ENCODE measurements at regions not wholly inside any gene's neighbourhood (a gene's known extent, or its start where the extent isn't known, plus 50 kb on each side); places are given as distances from the start of the nearest gene placed in this dataset.

DNA sequence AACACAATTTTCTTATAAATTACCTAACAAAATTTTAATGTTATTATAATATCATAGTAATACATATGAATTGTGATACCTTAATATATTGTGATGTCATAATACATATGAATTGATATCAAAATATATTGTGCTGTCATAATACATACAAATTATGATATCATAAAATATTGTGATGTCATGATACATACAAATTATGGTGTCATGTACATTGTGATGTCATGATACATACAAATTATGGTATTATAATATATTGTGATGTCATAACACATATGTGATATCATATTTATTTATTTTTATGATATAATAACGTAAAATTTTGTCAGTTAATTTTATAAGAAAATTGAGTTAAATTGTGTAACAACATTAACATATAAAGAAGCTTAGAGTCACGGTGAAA, 1927.2 kb downstream of the TP53TG3F start:
- Histone ChIP-seq H3K9me3 (ENCODE audit: control insufficient read depth, insufficient read depth, low read depth, low read length) (peaks cover 52% of the 10 kb centered on the region; the same call in 1 of the 2 replicates), H3K9ac (ENCODE audit: low read length) (no peak overlapping the region), H3K27ac (ENCODE audit: low read depth, low read length) (no peak overlapping the region), H3K27me3 (ENCODE audit: control insufficient read depth, insufficient read depth, low read length) (no peaks in the 10 kb centered on the region), H3K36me3 (ENCODE audit: control insufficient read depth, insufficient read depth, low read length) (no peaks in the 10 kb centered on the region), H3K4me3 (ENCODE audit: low read depth, low read length) (no peak overlapping the region), H3K4me1 (ENCODE audit: control insufficient read depth, insufficient read depth, low read length) (no peaks in the 10 kb centered on the region)

GRCh38 chr16:35391328-35391727, 1931.9 kb downstream of the TP53TG3F start:
- no peaks in the 10 kb centered on the region for H3K27me3 ChIP-seq (ENCODE audit: control insufficient read depth, insufficient read depth, low read length)
- no peaks in the 10 kb centered on the region for H3K4me1 ChIP-seq (ENCODE audit: control insufficient read depth, insufficient read depth, low read length)
- H3K9me3 ChIP-seq (ENCODE audit: control insufficient read depth, insufficient read depth, low read depth, low read length): peaks cover 70% of the 10 kb centered on the region; the same call in 1 of the 2 replicates
- H3K27ac ChIP-seq (ENCODE audit: low read depth, low read length): no peak overlapping the region
- H3K9ac ChIP-seq (ENCODE audit: low read length): no peak overlapping the region
- H3K36me3 ChIP-seq (ENCODE audit: control insufficient read depth, insufficient read depth, low read length): no peaks in the 10 kb centered on the region
- no peak overlapping the region for H3K4me3 ChIP-seq (ENCODE audit: low read depth, low read length)

- Histone ChIP-seq H3K4me1 (ENCODE audit: control insufficient read depth, insufficient read depth, low read length) (no peaks in the 10 kb centered on the region), H3K9me3 (ENCODE audit: control insufficient read depth, insufficient read depth, low read depth, low read length) (peaks cover 90% of the 10 kb centered on the region; the same call in 1 of the 2 replicates), H3K27me3 (ENCODE audit: control insufficient read depth, insufficient read depth, low read length) (no peaks in the 10 kb centered on the region), H3K36me3 (ENCODE audit: control insufficient read depth, insufficient read depth, low read length) (no peaks in the 10 kb centered on the region), H3K27ac (ENCODE audit: low read depth, low read length) (no peak overlapping the region), H3K9ac (ENCODE audit: low read length) (no peak overlapping the region), H3K4me3 (ENCODE audit: low read depth, low read length) (no peak overlapping the region)
Measured at GRCh38 chr16:35398180-35398579, 1938.8 kb downstream of the TP53TG3F start.

DNA sequence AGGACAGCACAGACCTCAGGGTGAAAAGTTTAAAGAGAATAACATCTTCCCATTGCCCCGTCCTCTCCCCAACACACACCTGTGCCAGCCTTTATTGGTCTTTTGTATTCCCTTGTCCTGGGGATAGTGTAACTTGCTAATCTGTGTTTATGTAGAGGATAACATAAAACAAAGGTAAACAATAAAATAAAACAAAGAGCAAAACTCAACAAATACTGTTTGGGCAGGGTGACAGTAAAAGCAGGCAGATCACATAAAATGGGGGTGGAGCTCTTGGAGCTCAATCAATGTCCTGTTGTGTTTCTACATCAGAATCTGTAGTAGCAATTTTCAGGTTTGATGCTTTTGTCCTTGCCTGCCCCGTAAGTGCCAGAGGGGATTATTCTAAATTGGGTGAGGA, 1939.7 kb downstream of the TP53TG3F start:
- Histone ChIP-seq H3K27me3 (ENCODE audit: control insufficient read depth, insufficient read depth, low read length) (no peaks in the 10 kb centered on the region), H3K4me3 (ENCODE audit: low read depth, low read length) (no peak overlapping the region), H3K9ac (ENCODE audit: low read length) (no peak overlapping the region), H3K36me3 (ENCODE audit: control insufficient read depth, insufficient read depth, low read length) (no peaks in the 10 kb centered on the region), H3K4me1 (ENCODE audit: control insufficient read depth, insufficient read depth, low read length) (no peaks in the 10 kb centered on the region), H3K9me3 (ENCODE audit: control insufficient read depth, insufficient read depth, low read depth, low read length) (peaks cover 86% of the 10 kb centered on the region; the same call in 1 of the 2 replicates), H3K27ac (ENCODE audit: low read depth, low read length) (no peak overlapping the region)

DNA sequence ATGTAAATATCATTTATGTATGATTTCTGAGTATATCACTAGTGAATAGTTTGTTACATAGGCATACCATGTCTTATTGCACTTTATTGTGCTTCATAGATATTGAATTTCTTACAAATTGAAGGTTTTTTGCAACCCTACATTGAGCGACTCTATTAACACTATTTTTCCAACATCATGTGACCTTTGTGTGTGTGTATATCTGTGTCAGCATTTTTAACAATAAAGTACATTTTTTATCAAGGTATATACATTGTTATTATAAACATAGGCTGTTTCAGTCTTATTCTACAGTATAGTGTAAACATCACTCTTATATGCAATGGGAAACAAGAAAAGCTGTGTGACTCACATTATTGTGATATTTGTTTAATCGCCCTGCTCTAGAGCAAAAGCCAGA, 1944.9 kb downstream of the TP53TG3F start:
- Histone ChIP-seq H3K4me1 (ENCODE audit: control insufficient read depth, insufficient read depth, low read length) (no peaks in the 10 kb centered on the region), H3K9ac (ENCODE audit: low read length) (no peak overlapping the region), H3K36me3 (ENCODE audit: control insufficient read depth, insufficient read depth, low read length) (no peaks in the 10 kb centered on the region), H3K4me3 (ENCODE audit: low read depth, low read length) (no peak overlapping the region), H3K27me3 (ENCODE audit: control insufficient read depth, insufficient read depth, low read length) (no peaks in the 10 kb centered on the region; the same call in 1 of the 2 replicates), H3K9me3 (ENCODE audit: control insufficient read depth, insufficient read depth, low read depth, low read length) (peaks cover 73% of the 10 kb centered on the region; the same call in 1 of the 2 replicates), H3K27ac (ENCODE audit: low read depth, low read length) (no peak overlapping the region)

GRCh38 chr16:35405526-35405925, 1946.1 kb downstream of the TP53TG3F start:
- H3K9ac ChIP-seq (ENCODE audit: low read length): no peak overlapping the region
- no peak overlapping the region for H3K27ac ChIP-seq (ENCODE audit: low read depth, low read length)
- H3K27me3 ChIP-seq (ENCODE audit: control insufficient read depth, insufficient read depth, low read length): no peaks in the 10 kb centered on the region; the same call in 1 of the 2 replicates
- no peaks in the 10 kb centered on the region for H3K36me3 ChIP-seq (ENCODE audit: control insufficient read depth, insufficient read depth, low read length)
- H3K9me3 ChIP-seq (ENCODE audit: control insufficient read depth, insufficient read depth, low read depth, low read length): peaks cover 69% of the 10 kb centered on the region; the same call in 1 of the 2 replicates
- no peaks in the 10 kb centered on the region for H3K4me1 ChIP-seq (ENCODE audit: control insufficient read depth, insufficient read depth, low read length)
- H3K4me3 ChIP-seq (ENCODE audit: low read depth, low read length): no peak overlapping the region

DNA sequence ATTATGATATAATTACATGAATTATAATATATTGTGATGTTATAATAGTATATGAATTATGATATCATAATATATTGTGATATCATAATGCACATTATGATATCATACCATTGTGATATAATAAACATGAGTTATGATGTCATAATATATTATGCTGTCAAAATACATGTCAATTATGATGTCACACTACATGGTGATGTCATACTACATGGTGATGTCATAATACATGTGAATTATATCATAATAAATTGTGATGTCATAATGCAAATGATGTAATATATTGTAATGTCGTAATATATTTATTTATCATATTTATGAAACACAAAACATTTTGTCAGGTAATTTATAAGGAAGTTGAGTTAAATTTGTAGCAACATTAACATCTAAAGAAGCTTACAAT, 1950.1 kb downstream of the TP53TG3F start:
- no peak overlapping the region for H3K9ac ChIP-seq (ENCODE audit: low read length)
- no peak overlapping the region for H3K27ac ChIP-seq (ENCODE audit: low read depth, low read length)
- no peaks in the 10 kb centered on the region for H3K4me1 ChIP-seq (ENCODE audit: control insufficient read depth, insufficient read depth, low read length)
- no peaks in the 10 kb centered on the region for H3K36me3 ChIP-seq (ENCODE audit: control insufficient read depth, insufficient read depth, low read length)
- H3K9me3 ChIP-seq (ENCODE audit: control insufficient read depth, insufficient read depth, low read depth, low read length): peaks cover 54% of the 10 kb centered on the region; the same call in 1 of the 2 replicates
- no peaks in the 10 kb centered on the region; the same call in 1 of the 2 replicates for H3K27me3 ChIP-seq (ENCODE audit: control insufficient read depth, insufficient read depth, low read length)
- H3K4me3 ChIP-seq (ENCODE audit: low read depth, low read length): no peak overlapping the region

- Histone ChIP-seq H3K9me3 (ENCODE audit: control insufficient read depth, insufficient read depth, low read depth, low read length) (peaks cover 59% of the 10 kb centered on the region; the same call in 1 of the 2 replicates), H3K4me3 (ENCODE audit: low read depth, low read length) (no peak overlapping the region), H3K27me3 (ENCODE audit: control insufficient read depth, insufficient read depth, low read length) (no peaks in the 10 kb centered on the region; the same call in 1 of the 2 replicates), H3K36me3 (ENCODE audit: control insufficient read depth, insufficient read depth, low read length) (no peaks in the 10 kb centered on the region), H3K27ac (ENCODE audit: low read depth, low read length) (no peak overlapping the region), H3K9ac (ENCODE audit: low read length) (no peak overlapping the region), H3K4me1 (ENCODE audit: control insufficient read depth, insufficient read depth, low read length) (no peaks in the 10 kb centered on the region)
Measured at GRCh38 chr16:35410438-35410837, 1951.0 kb downstream of the TP53TG3F start.

DNA sequence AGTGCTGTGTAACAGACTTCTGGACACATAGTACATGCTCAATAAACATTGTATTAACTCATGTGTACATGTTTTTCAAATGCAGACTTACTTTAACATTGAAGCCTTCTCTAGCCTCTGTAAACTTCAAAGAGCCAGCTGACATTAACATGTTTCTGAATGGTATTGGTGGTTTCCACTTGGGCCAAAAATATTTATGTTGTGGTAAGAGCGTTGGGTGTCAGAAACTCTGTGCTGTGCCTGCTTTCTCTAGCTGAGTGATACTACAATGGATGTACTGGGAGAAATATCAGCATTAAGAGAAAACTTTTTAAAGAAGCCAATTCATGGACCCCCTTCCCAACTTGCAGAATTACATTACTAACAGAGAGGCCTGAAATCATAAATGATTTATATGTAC, 1951.7 kb downstream of the TP53TG3F start:
- peaks cover 53% of the 10 kb centered on the region; the same call in 1 of the 2 replicates for H3K9me3 ChIP-seq (ENCODE audit: control insufficient read depth, insufficient read depth, low read depth, low read length)
- H3K27me3 ChIP-seq (ENCODE audit: control insufficient read depth, insufficient read depth, low read length): no peaks in the 10 kb centered on the region; the same call in 1 of the 2 replicates
- no peaks in the 10 kb centered on the region for H3K4me1 ChIP-seq (ENCODE audit: control insufficient read depth, insufficient read depth, low read length)
- no peaks in the 10 kb centered on the region for H3K36me3 ChIP-seq (ENCODE audit: control insufficient read depth, insufficient read depth, low read length)
- H3K4me3 ChIP-seq (ENCODE audit: low read depth, low read length): no peak overlapping the region
- H3K27ac ChIP-seq (ENCODE audit: low read depth, low read length): no peak overlapping the region
- no peak overlapping the region for H3K9ac ChIP-seq (ENCODE audit: low read length)

- H3K4me1 ChIP-seq (ENCODE audit: control insufficient read depth, insufficient read depth, low read length): no peaks in the 10 kb centered on the region
- H3K36me3 ChIP-seq (ENCODE audit: control insufficient read depth, insufficient read depth, low read length): no peaks in the 10 kb centered on the region
- no peaks in the 10 kb centered on the region; the same call in 1 of the 2 replicates for H3K27me3 ChIP-seq (ENCODE audit: control insufficient read depth, insufficient read depth, low read length)
- H3K27ac ChIP-seq (ENCODE audit: low read depth, low read length): no peak overlapping the region
- no peak overlapping the region for H3K4me3 ChIP-seq (ENCODE audit: low read depth, low read length)
- peaks cover 42% of the 10 kb centered on the region; the same call in 1 of the 2 replicates for H3K9me3 ChIP-seq (ENCODE audit: control insufficient read depth, insufficient read depth, low read depth, low read length)
- H3K9ac ChIP-seq (ENCODE audit: low read length): no peak overlapping the region
Measured at GRCh38 chr16:35414139-35414538, 1954.7 kb downstream of the TP53TG3F start.

DNA sequence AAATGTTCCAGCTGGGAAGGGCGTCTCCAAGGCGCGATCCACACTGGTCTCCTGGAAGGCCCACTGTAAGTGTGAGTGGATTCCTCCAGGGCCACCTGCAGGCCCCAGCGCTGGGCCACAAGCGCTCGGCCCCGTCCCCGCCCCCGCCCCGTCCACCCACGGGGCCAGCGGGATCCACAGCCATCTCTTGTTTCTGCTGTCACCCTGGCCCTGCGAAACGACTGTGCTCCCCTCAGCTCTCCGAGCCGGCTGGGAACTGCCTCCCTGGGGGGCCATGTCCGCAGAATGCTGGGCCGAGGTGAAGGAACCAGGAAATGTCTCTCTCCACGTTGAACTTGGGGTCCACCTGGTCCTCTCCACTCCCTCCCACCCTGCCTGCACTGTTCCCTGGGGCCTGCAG, 1955.2 kb downstream of the TP53TG3F start:
- no peak overlapping the region for H3K4me3 ChIP-seq (ENCODE audit: low read depth, low read length)
- no peaks in the 10 kb centered on the region; the same call in 1 of the 2 replicates for H3K27me3 ChIP-seq (ENCODE audit: control insufficient read depth, insufficient read depth, low read length)
- H3K9ac ChIP-seq (ENCODE audit: low read length): no peak overlapping the region
- peaks cover 42% of the 10 kb centered on the region; the same call in 1 of the 2 replicates for H3K9me3 ChIP-seq (ENCODE audit: control insufficient read depth, insufficient read depth, low read depth, low read length)
- H3K27ac ChIP-seq (ENCODE audit: low read depth, low read length): no peak overlapping the region
- no peaks in the 10 kb centered on the region for H3K4me1 ChIP-seq (ENCODE audit: control insufficient read depth, insufficient read depth, low read length)
- H3K36me3 ChIP-seq (ENCODE audit: control insufficient read depth, insufficient read depth, low read length): no peaks in the 10 kb centered on the region

Measured in HUES6 (cell line).